ENCODE measurements at regions not wholly inside any gene's neighbourhood (a gene's known extent, or its start where the extent isn't known, plus 50 kb on each side); places are given as distances from the start of the nearest gene placed in this dataset.

GRCh38 chr20:41837669-41838224 lies 219.6 kb upstream of the CHD6 start:
- H3K27me3 Mint-ChIP-seq = peaks cover 5% of the 10 kb centered on the region
- H3K36me3 Mint-ChIP-seq = no peaks in the 10 kb centered on the region
- no peak for ATAC-seq (ENCODE audit: low read depth)
- no peak overlapping the region for H3K4me3 Mint-ChIP-seq
- no peak for DNase-seq (ENCODE audit: low spot score in 2 of 2)
- H3K27ac Mint-ChIP-seq = no peak overlapping the region
- no peaks in the 10 kb centered on the region for H3K4me1 Mint-ChIP-seq
- peaks cover 6% of the 10 kb centered on the region for H3K9me3 Mint-ChIP-seq

- no peak overlapping the region for H3K4me3 Mint-ChIP-seq
- ATAC-seq (ENCODE audit: low read depth) (no peak), DNase-seq (ENCODE audit: low spot score in 2 of 2) (no peak)
- H3K27ac Mint-ChIP-seq = no peak overlapping the region
- H3K4me1 Mint-ChIP-seq = no peaks in the 10 kb centered on the region
- peaks cover 2% of the 10 kb centered on the region for H3K27me3 Mint-ChIP-seq
- H3K9me3 Mint-ChIP-seq = peaks cover 2% of the 10 kb centered on the region
- no peaks in the 10 kb centered on the region for H3K36me3 Mint-ChIP-seq
Observed at GRCh38 chr20:41833739-41834138, 215.6 kb upstream of the CHD6 start.

GRCh38 chr20:41830702-41831101 lies 212.5 kb upstream of the CHD6 start:
- DNase-seq (ENCODE audit: low spot score in 2 of 2) = no peak

GRCh38 chr20:41819436-41819835 lies 201.3 kb upstream of the CHD6 start:
- Mint-ChIP-seq H3K36me3 (no peaks in the 10 kb centered on the region), H3K4me3 (no peak overlapping the region), H3K9me3 (peaks cover 1% of the 10 kb centered on the region), H3K27me3 (peaks cover 5% of the 10 kb centered on the region), H3K27ac (no peak overlapping the region), H3K4me1 (no peaks in the 10 kb centered on the region)
- ATAC-seq (ENCODE audit: low read depth) (no peak), DNase-seq (ENCODE audit: low spot score in 2 of 2) (no peak)

More at GRCh38 chr20:41830702-41831101, 212.5 kb upstream of the CHD6 start:
- Mint-ChIP-seq H3K4me1 (no peaks in the 10 kb centered on the region), H3K36me3 (no peaks in the 10 kb centered on the region), H3K4me3 (no peak overlapping the region), H3K27ac (no peak overlapping the region), H3K9me3 (peaks cover 2% of the 10 kb centered on the region), H3K27me3 (peaks cover 7% of the 10 kb centered on the region)
- no peak for ATAC-seq (ENCODE audit: low read depth)

- H3K27ac Mint-ChIP-seq = no peak overlapping the region
- peaks cover 5% of the 10 kb centered on the region for H3K27me3 Mint-ChIP-seq
- no peaks in the 10 kb centered on the region for H3K4me1 Mint-ChIP-seq
- DNase-seq (ENCODE audit: low spot score in 2 of 2) = no peak
- no peak overlapping the region for H3K4me3 Mint-ChIP-seq
- peaks cover 1% of the 10 kb centered on the region for H3K9me3 Mint-ChIP-seq
- ATAC-seq (ENCODE audit: low read depth) = no peak
- no peaks in the 10 kb centered on the region for H3K36me3 Mint-ChIP-seq
Observed at GRCh38 chr20:41818991-41819390, 200.8 kb upstream of the CHD6 start.

- H3K27ac Mint-ChIP-seq = no peak overlapping the region
- no peaks in the 10 kb centered on the region for H3K4me1 Mint-ChIP-seq
- H3K27me3 Mint-ChIP-seq = peaks cover 5% of the 10 kb centered on the region
- DNase-seq (ENCODE audit: low spot score in 2 of 2) = no peak
- no peaks in the 10 kb centered on the region for H3K36me3 Mint-ChIP-seq
- ATAC-seq (ENCODE audit: low read depth) = no peak
- no peak overlapping the region for H3K4me3 Mint-ChIP-seq
- H3K9me3 Mint-ChIP-seq = peaks cover 1% of the 10 kb centered on the region
Observed at GRCh38 chr20:41818369-41818768, 200.2 kb upstream of the CHD6 start.

GRCh38 chr20:41811456-41811855 lies 193.3 kb upstream of the CHD6 start:
- DNase-seq (ENCODE audit: low spot score in 2 of 2) = no peak
- ATAC-seq (ENCODE audit: low read depth) = no peak
- H3K36me3 Mint-ChIP-seq = no peaks in the 10 kb centered on the region
- H3K4me3 Mint-ChIP-seq = no peak overlapping the region
- H3K27ac Mint-ChIP-seq = no peak overlapping the region
- peaks cover 7% of the 10 kb centered on the region for H3K9me3 Mint-ChIP-seq
- H3K4me1 Mint-ChIP-seq = no peaks in the 10 kb centered on the region
- H3K27me3 Mint-ChIP-seq = peaks cover 4% of the 10 kb centered on the region

- ATAC-seq (ENCODE audit: low read depth) (no peak), DNase-seq (ENCODE audit: low spot score in 2 of 2) (no peak)
- no peak overlapping the region for H3K4me3 Mint-ChIP-seq
- H3K27ac Mint-ChIP-seq = no peak overlapping the region
- no peaks in the 10 kb centered on the region for H3K9me3 Mint-ChIP-seq
- no peaks in the 10 kb centered on the region for H3K36me3 Mint-ChIP-seq
- peaks cover 4% of the 10 kb centered on the region for H3K27me3 Mint-ChIP-seq
- no peaks in the 10 kb centered on the region for H3K4me1 Mint-ChIP-seq
Observed at GRCh38 chr20:41800040-41800439, 181.9 kb upstream of the CHD6 start.

GRCh38 chr20:41798930-41799502 lies 180.8 kb upstream of the CHD6 start:
- H3K36me3 Mint-ChIP-seq = no peaks in the 10 kb centered on the region
- no peak for ATAC-seq (ENCODE audit: low read depth)

GRCh38 chr20:41786158-41786557 lies 168.0 kb upstream of the CHD6 start:
- H3K4me3 Mint-ChIP-seq = no peak overlapping the region
- no peaks in the 10 kb centered on the region for H3K36me3 Mint-ChIP-seq
- no peaks in the 10 kb centered on the region for H3K27me3 Mint-ChIP-seq
- no peak for DNase-seq (ENCODE audit: low spot score in 2 of 2)
- H3K27ac Mint-ChIP-seq = no peak overlapping the region
- no peak for ATAC-seq (ENCODE audit: low read depth)
- no peaks in the 10 kb centered on the region for H3K4me1 Mint-ChIP-seq
- peaks cover 7% of the 10 kb centered on the region for H3K9me3 Mint-ChIP-seq

More at GRCh38 chr20:41798930-41799502, 180.8 kb upstream of the CHD6 start:
- DNase-seq (ENCODE audit: low spot score in 2 of 2) = no peak
- Mint-ChIP-seq H3K27me3 (peaks cover 6% of the 10 kb centered on the region), H3K4me3 (no peak overlapping the region), H3K4me1 (no peaks in the 10 kb centered on the region), H3K9me3 (no peaks in the 10 kb centered on the region), H3K27ac (no peak overlapping the region)

GRCh38 chr20:41784209-41784958 lies 166.2 kb upstream of the CHD6 start:
- ATAC-seq (ENCODE audit: low read depth) = no peak
- peaks cover 7% of the 10 kb centered on the region for H3K9me3 Mint-ChIP-seq
- no peaks in the 10 kb centered on the region for H3K36me3 Mint-ChIP-seq
- DNase-seq (ENCODE audit: low spot score in 2 of 2) = no peak
- H3K4me3 Mint-ChIP-seq = no peak overlapping the region
- H3K27me3 Mint-ChIP-seq = peaks cover under 1% of the 10 kb centered on the region
- no peaks in the 10 kb centered on the region for H3K4me1 Mint-ChIP-seq
- H3K27ac Mint-ChIP-seq = no peak overlapping the region

- Mint-ChIP-seq H3K36me3 (no peaks in the 10 kb centered on the region), H3K27ac (no peak overlapping the region), H3K9me3 (peaks cover 7% of the 10 kb centered on the region), H3K4me1 (no peaks in the 10 kb centered on the region), H3K4me3 (no peak overlapping the region), H3K27me3 (peaks cover 5% of the 10 kb centered on the region)
- no peak for DNase-seq (ENCODE audit: low spot score in 2 of 2)
- ATAC-seq (ENCODE audit: low read depth) = no peak
Observed at GRCh38 chr20:41783423-41784208, 165.4 kb upstream of the CHD6 start.

GRCh38 chr20:41782730-41783406 lies 164.7 kb upstream of the CHD6 start:
- no peak for DNase-seq (ENCODE audit: low spot score in 2 of 2)
- peaks cover 8% of the 10 kb centered on the region for H3K27me3 Mint-ChIP-seq
- H3K4me3 Mint-ChIP-seq = no peak overlapping the region
- H3K9me3 Mint-ChIP-seq = peaks cover 7% of the 10 kb centered on the region
- H3K36me3 Mint-ChIP-seq = no peaks in the 10 kb centered on the region
- no peak for ATAC-seq (ENCODE audit: low read depth)
- H3K4me1 Mint-ChIP-seq = no peaks in the 10 kb centered on the region
- H3K27ac Mint-ChIP-seq = no peak overlapping the region

- Mint-ChIP-seq H3K4me3 (no peak overlapping the region), H3K27me3 (peaks cover 8% of the 10 kb centered on the region), H3K4me1 (no peaks in the 10 kb centered on the region), H3K27ac (no peak overlapping the region), H3K9me3 (peaks cover 7% of the 10 kb centered on the region), H3K36me3 (no peaks in the 10 kb centered on the region)
- ATAC-seq (ENCODE audit: low read depth) (no peak), DNase-seq (ENCODE audit: low spot score in 2 of 2) (no peak)
Observed at GRCh38 chr20:41782255-41782654, 164.1 kb upstream of the CHD6 start.
